ENCODE measurements at regions not wholly inside any gene's neighbourhood (a gene's known extent, or its start where the extent isn't known, plus 50 kb on each side); places are given as distances from the start of the nearest gene placed in this dataset.

GRCh38 chr18:28359176-28359575 is 182.2 kb upstream of the CDH2 start:
- TF ChIP-seq CTCF (IDR thresholded peaks at IDR 0.05) (no peak), POLR2A (IDR thresholded peaks at IDR 0.05) (no peak), EP300 (IDR thresholded peaks at IDR 0.05) (no peak), POLR2AphosphoS5 (IDR thresholded peaks at IDR 0.05) (no peak)
